ENCODE measurements at regions not wholly inside any gene's neighbourhood (a gene's known extent, or its start where the extent isn't known, plus 50 kb on each side); places are given as distances from the start of the nearest gene placed in this dataset.
A peak's percentile ranks its signal among the peaks of the same experiment; 100 is the strongest.

DNA sequence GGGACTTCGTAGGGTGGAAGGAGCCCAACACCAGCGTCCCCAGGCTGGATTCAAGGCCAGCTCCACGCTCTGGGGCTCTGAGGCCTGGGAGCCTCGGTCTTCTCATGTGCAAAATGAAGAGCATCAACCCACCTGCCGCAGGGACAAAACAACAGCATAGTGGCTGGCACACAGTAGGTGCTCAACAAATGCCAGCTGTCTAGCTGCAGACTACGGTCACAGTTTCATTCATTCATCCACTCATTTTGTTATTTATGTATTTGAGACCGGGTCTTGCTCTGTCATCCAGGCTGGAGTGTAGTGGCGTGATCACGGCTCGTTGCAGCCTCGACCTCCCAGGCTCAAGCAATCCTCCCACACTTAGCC lies 60.7 kb downstream of the CEBPB start:
- no peak for DNase-seq (ENCODE audit: low spot score in 2 of 2)
- ATAC-seq (replicated peaks; ENCODE audit: extremely low read depth, poor library complexity, severe bottlenecking), result no peak
- H3K27me3 Mint-ChIP-seq, result no peaks in the 10 kb centered on the region
- H3K9me3 Mint-ChIP-seq, result no peaks in the 10 kb centered on the region
- no peak overlapping the region for H3K4me3 Mint-ChIP-seq
- no peaks in the 10 kb centered on the region for H3K36me3 Mint-ChIP-seq (ENCODE audit: insufficient read depth)
- no peaks in the 10 kb centered on the region for H3K4me1 Mint-ChIP-seq
- no peak overlapping the region for H3K27ac Mint-ChIP-seq (ENCODE audit: low read depth)

DNA sequence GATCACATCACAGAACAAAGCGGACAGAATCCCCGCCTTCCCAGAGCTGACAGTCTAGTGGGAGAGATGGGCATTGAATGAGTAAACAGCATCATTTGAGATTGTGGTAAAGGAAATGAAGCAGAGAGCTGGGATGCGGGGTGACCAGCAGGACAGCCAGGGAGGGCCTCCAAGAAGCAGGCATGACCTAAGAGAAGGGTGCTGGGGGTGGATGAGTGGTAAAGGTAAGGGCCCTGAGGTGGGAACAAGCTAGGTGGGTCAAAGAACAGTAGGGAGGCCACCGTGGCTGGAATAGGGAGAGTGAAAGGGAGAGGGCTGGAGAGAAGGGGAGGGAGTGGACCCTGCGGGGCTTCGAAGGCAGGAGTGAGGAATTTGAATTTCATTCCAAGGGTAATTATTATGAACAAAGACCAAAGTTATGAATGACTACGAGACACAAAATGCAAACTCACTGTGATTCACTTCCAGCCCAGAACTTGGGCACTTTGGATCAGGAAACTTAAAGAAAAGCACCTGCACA lies 61.4 kb downstream of the CEBPB start:
- Mint-ChIP-seq H3K9me3 (no peaks in the 10 kb centered on the region), H3K4me3 (no peak overlapping the region), H3K36me3 (ENCODE audit: insufficient read depth) (no peaks in the 10 kb centered on the region), H3K4me1 (no peaks in the 10 kb centered on the region), H3K27ac (ENCODE audit: low read depth) (no peak overlapping the region), H3K27me3 (no peaks in the 10 kb centered on the region)
- no peak for DNase-seq (ENCODE audit: low spot score in 2 of 2)
- ATAC-seq (replicated peaks; ENCODE audit: extremely low read depth, poor library complexity, severe bottlenecking), result no peak

DNA sequence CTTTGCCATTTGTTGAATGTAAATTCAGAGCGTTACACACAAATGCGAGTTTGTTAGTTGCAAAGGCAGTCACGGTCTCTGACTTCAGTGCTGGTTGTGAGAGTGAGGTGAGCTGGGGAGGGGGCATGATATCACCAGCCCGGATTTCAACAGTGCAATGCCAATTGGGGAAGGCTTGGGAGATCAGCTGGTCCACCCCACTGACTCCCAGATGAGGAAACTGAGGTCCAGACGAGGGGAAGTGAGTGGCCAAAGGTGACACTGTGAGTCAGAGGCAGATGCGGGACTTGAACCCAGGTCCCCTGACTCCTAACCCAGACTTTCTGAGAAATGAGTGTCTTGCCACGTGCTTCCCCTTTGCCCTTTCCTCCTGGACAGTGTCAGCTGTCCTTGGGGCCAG lies 62.1 kb downstream of the CEBPB start:
- no peaks in the 10 kb centered on the region for H3K36me3 Mint-ChIP-seq (ENCODE audit: insufficient read depth)
- no peak overlapping the region for H3K4me3 Mint-ChIP-seq
- no peak for ATAC-seq (replicated peaks; ENCODE audit: extremely low read depth, poor library complexity, severe bottlenecking)
- H3K9me3 Mint-ChIP-seq, result no peaks in the 10 kb centered on the region
- no peak for DNase-seq (ENCODE audit: low spot score in 2 of 2)
- H3K27me3 Mint-ChIP-seq, result no peaks in the 10 kb centered on the region
- H3K4me1 Mint-ChIP-seq, result no peaks in the 10 kb centered on the region
- no peak overlapping the region for H3K27ac Mint-ChIP-seq (ENCODE audit: low read depth)

DNA sequence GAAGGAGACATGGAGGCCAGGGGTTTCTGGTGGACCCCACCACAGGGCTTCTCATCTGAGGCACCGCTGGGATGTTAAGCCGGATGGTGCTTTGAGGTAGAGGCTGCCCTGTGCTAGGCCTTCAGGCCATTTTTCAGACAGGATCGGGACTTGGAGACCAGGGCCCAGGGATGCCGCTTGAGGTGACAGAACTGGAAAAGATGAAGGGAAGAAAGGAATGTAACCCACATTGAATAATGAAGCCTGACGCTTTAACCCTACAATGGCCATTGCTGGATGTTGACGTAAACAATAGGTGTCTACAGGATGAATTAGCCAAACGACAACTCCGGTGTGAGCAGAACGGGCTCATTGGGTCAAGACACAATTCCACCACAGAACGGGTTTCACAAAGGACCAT lies 62.5 kb downstream of the CEBPB start:
- Mint-ChIP-seq H3K4me1 (no peaks in the 10 kb centered on the region), H3K27ac (ENCODE audit: low read depth) (no peak overlapping the region), H3K27me3 (no peaks in the 10 kb centered on the region), H3K9me3 (no peaks in the 10 kb centered on the region), H3K4me3 (no peak overlapping the region), H3K36me3 (ENCODE audit: insufficient read depth) (no peaks in the 10 kb centered on the region)
- DNase-seq (ENCODE audit: low spot score in 2 of 2) (no peak), ATAC-seq (replicated peaks; ENCODE audit: extremely low read depth, poor library complexity, severe bottlenecking) (no peak)

DNA sequence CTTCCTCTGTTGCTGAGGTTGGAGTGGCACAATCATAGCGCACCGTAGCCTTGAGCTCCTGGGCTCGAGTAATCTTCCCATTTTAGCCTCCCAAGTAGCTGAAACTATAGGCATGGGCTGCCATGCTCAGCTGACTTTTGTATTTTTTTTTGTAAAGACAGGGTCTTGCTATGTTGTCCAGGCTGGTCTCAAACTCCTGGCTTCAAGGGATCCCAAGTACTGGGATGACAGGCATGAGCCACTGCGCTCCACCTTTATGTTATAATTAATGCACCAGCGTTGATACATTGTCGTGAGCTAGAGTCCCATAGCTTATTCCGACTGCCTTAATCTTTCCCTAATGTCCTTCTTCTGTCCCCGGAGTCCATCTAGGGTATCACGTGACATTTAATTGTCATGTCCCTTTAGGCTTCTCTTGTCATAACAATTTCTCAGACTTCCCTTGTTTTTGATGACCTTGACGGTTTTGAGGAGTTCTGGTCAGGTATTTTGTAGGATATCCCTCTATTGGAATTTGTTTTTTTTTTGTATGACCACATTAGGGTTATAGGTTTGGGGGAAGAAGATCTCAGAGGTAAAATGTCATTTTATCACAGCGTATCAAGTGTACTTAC lies 63.9 kb downstream of the CEBPB start:
- ATAC-seq (replicated peaks; ENCODE audit: extremely low read depth, poor library complexity, severe bottlenecking) (no peak), DNase-seq (ENCODE audit: low spot score in 2 of 2) (no peak)
- Mint-ChIP-seq H3K27ac (ENCODE audit: low read depth) (no peak overlapping the region), H3K9me3 (no peaks in the 10 kb centered on the region), H3K36me3 (ENCODE audit: insufficient read depth) (no peaks in the 10 kb centered on the region), H3K4me1 (no peaks in the 10 kb centered on the region), H3K4me3 (no peak overlapping the region), H3K27me3 (no peaks in the 10 kb centered on the region)

DNA sequence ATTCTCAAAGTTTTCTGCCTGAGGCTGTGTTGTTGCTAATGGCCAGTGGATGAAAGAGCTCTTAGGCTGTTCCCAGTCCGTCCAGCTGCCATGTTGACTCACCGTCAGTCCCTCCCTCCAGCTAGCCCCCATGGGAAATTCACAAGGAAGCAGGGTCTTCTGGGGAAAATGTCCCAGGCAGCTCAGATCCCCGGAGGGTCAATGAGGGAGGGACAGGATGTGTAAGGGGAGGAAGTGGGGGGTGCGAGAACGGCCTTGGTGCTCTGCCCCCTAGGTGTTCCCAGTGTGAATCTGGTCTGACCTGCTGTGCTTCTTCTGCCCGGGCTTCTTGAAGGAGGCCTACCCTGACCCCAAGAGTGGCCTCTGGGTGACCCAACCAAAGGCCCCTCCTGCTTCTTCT lies 65.9 kb downstream of the CEBPB start:
- no peaks in the 10 kb centered on the region for H3K27me3 Mint-ChIP-seq
- no peaks in the 10 kb centered on the region for H3K4me1 Mint-ChIP-seq
- no peak for ATAC-seq (replicated peaks; ENCODE audit: extremely low read depth, poor library complexity, severe bottlenecking)
- no peaks in the 10 kb centered on the region for H3K36me3 Mint-ChIP-seq (ENCODE audit: insufficient read depth)
- no peak overlapping the region for H3K4me3 Mint-ChIP-seq
- no peaks in the 10 kb centered on the region for H3K9me3 Mint-ChIP-seq
- no peak for DNase-seq (ENCODE audit: low spot score in 2 of 2)
- no peak overlapping the region for H3K27ac Mint-ChIP-seq (ENCODE audit: low read depth)

DNA sequence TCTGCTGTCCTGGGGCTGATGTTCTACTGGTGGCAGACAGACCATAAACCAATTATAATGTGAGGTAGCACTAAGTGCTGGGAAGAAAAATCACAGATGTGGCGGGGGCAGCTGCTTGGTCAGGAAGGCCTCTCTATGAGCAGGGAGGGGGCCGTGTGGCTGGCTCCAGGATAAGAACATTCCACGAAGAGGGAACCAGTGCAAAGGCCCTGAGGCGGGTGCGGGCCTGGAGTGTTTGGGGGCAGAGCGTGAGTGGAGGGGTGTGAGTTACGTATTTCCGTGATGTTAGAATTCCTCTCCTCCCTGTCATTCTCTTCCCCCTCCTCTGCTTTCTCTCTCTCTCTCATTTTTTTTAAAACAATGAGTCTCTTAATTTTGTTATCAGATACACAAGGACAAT lies 67.2 kb downstream of the CEBPB start:
- Mint-ChIP-seq H3K27me3 (no peaks in the 10 kb centered on the region), H3K27ac (ENCODE audit: low read depth) (no peak overlapping the region)

DNA sequence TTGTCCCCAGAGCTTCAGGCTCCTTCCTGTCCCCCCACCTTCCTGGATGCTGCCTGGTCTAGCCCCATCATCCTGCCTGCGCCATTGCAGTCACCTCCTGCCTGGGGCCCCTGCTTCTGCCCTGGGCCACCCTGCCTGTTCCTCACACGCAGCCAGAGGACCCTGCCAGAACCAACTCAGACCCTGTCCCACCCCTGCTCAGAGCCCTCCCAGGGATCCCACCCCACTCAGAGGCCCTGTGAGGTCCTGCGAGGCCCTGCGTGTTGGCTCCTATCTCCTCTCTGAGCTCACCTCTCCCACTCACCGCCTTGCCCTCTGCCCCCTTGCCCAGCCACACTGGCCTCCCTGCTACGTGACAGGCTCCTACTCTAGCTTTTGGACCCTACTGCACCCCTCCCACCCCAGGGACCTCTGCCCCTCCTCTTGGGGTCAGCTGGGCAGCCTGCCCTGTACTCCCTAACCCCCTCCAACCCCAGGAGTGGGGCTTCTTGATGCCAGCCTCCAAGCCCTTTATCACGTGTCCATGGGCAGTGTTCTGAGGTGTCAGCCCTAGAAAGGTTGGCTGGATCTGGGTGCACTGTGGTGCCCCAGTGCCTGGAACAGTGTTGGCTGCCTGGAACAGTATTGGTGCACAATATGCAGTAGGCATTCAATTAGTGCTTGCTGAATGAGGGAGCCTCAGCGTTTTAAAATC lies 68.3 kb downstream of the CEBPB start:
- no peaks in the 10 kb centered on the region for H3K27me3 Mint-ChIP-seq
- no peak overlapping the region for H3K4me3 Mint-ChIP-seq
- no peaks in the 10 kb centered on the region for H3K4me1 Mint-ChIP-seq
- no peaks in the 10 kb centered on the region for H3K9me3 Mint-ChIP-seq
- H3K36me3 Mint-ChIP-seq (ENCODE audit: insufficient read depth), result no peaks in the 10 kb centered on the region
- no peak for ATAC-seq (replicated peaks; ENCODE audit: extremely low read depth, poor library complexity, severe bottlenecking)
- peak overlapping the region; percentile 14 for H3K27ac Mint-ChIP-seq (ENCODE audit: low read depth)
- no peak for DNase-seq (ENCODE audit: low spot score in 2 of 2)

More for the DNA sequence above, 67.2 kb downstream of the CEBPB start:
- H3K4me3 Mint-ChIP-seq, result no peak overlapping the region
- H3K4me1 Mint-ChIP-seq, result no peaks in the 10 kb centered on the region
- H3K36me3 Mint-ChIP-seq (ENCODE audit: insufficient read depth), result no peaks in the 10 kb centered on the region
- no peak for DNase-seq (ENCODE audit: low spot score in 2 of 2)
- H3K9me3 Mint-ChIP-seq, result no peaks in the 10 kb centered on the region
- ATAC-seq (replicated peaks; ENCODE audit: extremely low read depth, poor library complexity, severe bottlenecking), result no peak

DNA sequence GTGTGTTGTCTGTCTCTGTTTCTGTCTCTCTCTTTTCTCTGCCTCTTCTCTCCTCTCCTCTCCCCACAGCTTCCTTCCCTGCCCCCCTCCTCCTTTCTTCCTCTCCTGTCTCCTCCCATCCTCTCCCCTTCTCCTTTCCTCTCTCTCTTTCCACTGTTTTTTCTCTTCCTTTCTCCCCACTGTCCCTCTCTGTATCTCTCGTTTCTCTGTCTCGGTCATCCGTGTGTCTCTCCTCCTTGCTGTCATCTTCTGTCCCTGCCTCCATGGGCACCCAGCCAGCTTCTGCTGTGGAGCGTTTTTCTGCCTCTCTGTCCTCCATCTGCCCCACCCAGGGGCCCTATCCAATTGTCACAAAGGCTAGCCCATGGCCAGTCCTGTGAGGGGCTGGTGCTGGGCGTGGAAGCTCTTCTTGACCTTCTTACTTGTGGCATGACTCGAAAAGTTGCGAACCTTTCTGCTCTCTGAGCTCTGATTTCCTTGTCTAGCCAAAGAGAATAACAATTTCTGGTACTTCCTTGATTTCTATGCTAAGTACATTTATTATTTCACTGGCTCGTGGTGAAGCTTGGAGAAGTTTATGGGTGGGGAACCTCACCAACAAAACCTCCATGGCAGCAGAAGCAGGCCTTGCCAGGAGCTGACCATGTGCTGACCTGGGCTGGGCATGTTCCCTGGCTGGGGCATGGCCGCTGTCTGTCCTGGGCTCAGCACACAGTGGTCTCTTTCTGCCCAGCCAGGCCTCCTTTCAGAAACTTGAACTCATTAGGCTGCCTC lies 69.3 kb downstream of the CEBPB start:
- Mint-ChIP-seq H3K36me3 (ENCODE audit: insufficient read depth) (no peaks in the 10 kb centered on the region), H3K27me3 (no peaks in the 10 kb centered on the region), H3K4me1 (no peaks in the 10 kb centered on the region), H3K9me3 (no peaks in the 10 kb centered on the region), H3K27ac (ENCODE audit: low read depth) (peak overlapping the region; percentile 72), H3K4me3 (no peak overlapping the region)
- no peak for ATAC-seq (replicated peaks; ENCODE audit: extremely low read depth, poor library complexity, severe bottlenecking)
- DNase-seq (ENCODE audit: low spot score in 2 of 2), result no peak

DNA sequence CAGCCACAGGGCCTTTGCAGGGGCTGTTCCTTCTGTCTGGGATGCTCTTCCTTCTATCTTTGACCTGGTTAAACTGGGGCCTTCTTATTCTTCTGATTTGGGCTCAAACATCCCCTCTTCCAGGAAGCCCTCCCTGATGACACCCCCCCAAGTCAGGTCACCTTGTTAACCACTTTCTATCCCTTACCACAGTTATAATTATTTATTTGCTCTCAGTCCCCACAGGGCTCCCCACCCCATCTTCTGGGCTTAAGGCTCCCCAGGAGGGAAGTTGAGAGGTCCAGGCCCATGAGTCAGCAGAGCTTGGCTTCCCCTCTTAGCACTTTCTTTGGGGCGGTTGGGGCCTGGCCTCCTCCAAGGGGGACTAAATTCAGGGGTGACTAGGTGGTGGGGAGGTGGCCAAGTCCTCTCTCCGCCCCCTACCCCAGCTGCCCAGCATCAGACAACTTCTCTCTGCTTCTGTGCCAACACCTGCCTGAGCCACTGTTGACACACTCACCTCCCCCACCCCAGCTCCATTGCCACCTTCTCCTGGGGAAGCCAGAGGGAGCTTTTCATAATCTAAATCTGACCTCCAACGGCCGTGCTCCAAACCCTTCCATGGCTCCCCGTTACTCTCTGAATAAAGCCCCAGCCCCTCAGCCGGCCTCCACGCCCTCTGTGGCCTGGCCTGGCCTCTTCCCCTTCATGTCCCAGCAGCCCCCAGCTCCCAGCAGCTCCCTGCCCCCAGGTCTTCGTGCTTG lies 70.0 kb downstream of the CEBPB start:
- H3K4me3 Mint-ChIP-seq, result no peak overlapping the region
- ATAC-seq (replicated peaks; ENCODE audit: extremely low read depth, poor library complexity, severe bottlenecking) (no peak), DNase-seq (ENCODE audit: low spot score in 2 of 2) (no peak)

DNA sequence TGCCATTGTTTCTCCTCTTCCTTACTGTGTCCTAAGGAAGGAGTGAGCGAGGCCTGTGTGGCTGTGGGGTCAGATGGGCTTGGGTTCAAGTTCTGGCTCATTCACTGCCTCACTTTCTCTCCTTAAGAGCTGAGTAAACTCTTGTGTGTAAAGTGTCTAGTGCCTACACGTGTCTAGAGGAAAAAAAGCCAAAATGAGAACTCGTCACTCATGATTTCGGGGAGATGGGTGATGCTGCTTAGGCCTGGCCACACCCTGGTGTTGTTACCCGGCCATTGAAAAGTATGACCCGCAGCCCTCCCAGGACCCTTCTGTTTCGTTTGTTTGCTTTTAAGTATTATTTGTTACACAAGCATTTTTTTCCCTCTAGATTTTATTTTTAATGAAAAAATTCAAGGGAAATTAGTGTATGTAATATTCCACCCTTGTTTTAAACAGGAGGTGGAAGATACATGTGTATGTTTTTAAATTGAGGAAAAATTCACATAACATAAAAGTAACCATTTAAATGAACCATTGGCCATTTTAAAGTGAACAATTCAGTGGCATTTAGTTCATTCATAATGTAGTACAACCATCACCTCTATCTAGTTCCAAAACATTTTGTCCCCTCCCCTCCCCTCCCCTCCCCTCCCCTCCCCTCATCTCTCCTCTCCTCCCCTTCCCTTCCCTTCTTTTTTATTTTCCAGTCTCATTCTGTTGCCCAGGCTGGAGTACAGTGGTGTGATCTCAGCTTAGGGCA lies 71.0 kb downstream of the CEBPB start:
- Mint-ChIP-seq H3K4me1 (no peaks in the 10 kb centered on the region), H3K27ac (ENCODE audit: low read depth) (peak overlapping the region; percentile 72), H3K9me3 (no peaks in the 10 kb centered on the region), H3K4me3 (no peak overlapping the region), H3K27me3 (no peaks in the 10 kb centered on the region), H3K36me3 (ENCODE audit: insufficient read depth) (no peaks in the 10 kb centered on the region)
- DNase-seq (ENCODE audit: low spot score in 2 of 2) (no peak), ATAC-seq (replicated peaks; ENCODE audit: extremely low read depth, poor library complexity, severe bottlenecking) (no peak)

More for the DNA sequence above, 70.0 kb downstream of the CEBPB start:
- H3K27me3 Mint-ChIP-seq, result no peaks in the 10 kb centered on the region
- peak overlapping the region; percentile 72 for H3K27ac Mint-ChIP-seq (ENCODE audit: low read depth)
- H3K4me1 Mint-ChIP-seq, result no peaks in the 10 kb centered on the region
- no peaks in the 10 kb centered on the region for H3K36me3 Mint-ChIP-seq (ENCODE audit: insufficient read depth)
- H3K9me3 Mint-ChIP-seq, result no peaks in the 10 kb centered on the region

DNA sequence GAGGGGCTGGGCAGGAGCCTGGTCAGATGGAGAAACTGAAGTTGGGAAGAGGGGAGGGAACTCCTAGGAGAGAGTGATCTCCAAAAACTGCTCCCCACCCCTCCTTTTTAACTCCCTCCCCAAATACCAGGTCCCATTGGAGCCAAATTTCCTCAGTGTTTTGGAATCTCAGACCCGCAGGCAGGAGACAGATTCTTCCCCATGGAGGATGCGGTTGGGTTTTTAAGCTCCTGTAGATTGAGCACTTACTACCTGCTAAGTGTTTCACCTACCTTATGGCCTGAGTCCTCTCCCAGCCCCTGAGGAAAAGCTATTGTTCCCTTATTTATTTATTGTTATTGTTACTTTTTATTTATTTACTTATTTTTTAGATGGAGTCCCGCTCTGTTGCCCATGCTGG lies 73.2 kb downstream of the CEBPB start:
- DNase-seq (ENCODE audit: low spot score in 2 of 2) (no peak), ATAC-seq (replicated peaks; ENCODE audit: extremely low read depth, poor library complexity, severe bottlenecking) (no peak)
- Mint-ChIP-seq H3K27me3 (no peaks in the 10 kb centered on the region), H3K27ac (ENCODE audit: low read depth) (no peak overlapping the region), H3K36me3 (ENCODE audit: insufficient read depth) (no peaks in the 10 kb centered on the region), H3K4me3 (no peak overlapping the region), H3K9me3 (no peaks in the 10 kb centered on the region), H3K4me1 (no peaks in the 10 kb centered on the region)

All from central memory CD8-positive, alpha-beta T cell (primary cell).